ENCODE measurements at regions not wholly inside any gene's neighbourhood (a gene's known extent, or its start where the extent isn't known, plus 50 kb on each side); places are given as distances from the start of the nearest gene placed in this dataset.

- Mint-ChIP-seq H3K27me3 (no peaks in the 10 kb centered on the region), H3K36me3 (ENCODE audit: low read depth) (no peaks in the 10 kb centered on the region), H3K9me3 (no peaks in the 10 kb centered on the region), H3K27ac (no peak overlapping the region), H3K4me3 (no peak overlapping the region), H3K4me1 (ENCODE audit: low read depth) (no peaks in the 10 kb centered on the region)
- TF ChIP-seq, protein P1, sequence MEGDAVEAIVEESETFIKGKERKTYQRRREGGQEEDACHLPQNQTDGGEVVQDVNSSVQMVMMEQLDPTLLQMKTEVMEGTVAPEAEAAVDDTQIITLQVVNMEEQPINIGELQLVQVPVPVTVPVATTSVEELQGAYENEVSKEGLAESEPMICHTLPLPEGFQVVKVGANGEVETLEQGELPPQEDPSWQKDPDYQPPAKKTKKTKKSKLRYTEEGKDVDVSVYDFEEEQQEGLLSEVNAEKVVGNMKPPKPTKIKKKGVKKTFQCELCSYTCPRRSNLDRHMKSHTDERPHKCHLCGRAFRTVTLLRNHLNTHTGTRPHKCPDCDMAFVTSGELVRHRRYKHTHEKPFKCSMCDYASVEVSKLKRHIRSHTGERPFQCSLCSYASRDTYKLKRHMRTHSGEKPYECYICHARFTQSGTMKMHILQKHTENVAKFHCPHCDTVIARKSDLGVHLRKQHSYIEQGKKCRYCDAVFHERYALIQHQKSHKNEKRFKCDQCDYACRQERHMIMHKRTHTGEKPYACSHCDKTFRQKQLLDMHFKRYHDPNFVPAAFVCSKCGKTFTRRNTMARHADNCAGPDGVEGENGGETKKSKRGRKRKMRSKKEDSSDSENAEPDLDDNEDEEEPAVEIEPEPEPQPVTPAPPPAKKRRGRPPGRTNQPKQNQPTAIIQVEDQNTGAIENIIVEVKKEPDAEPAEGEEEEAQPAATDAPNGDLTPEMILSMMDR (IDR thresholded peaks at IDR 0.05), result no peak
- no peaks in the 10 kb centered on the region for H3K27me3 ChIP-seq (ENCODE audit: control insufficient read depth in 1 of 2, insufficient read depth in 2 of 2, low read length in 2 of 2)
- ChIA-PET POLR2A (interaction anchor here (1.0 kb wide), 1 partner anchor 18 kb away, joined by 3 read pairs; no protein-coding TSS in a partner anchor), CTCF (interaction anchor here (0.7 to 1.2 kb wide), 2 partner anchors 54 to 345 kb away, joined by 3 read pairs; no protein-coding TSS in a partner anchor)
- no peaks in the 10 kb centered on the region for H3K36me3 ChIP-seq (ENCODE audit: insufficient read depth, low read length)
- intact Hi-C loops (cut with DNase I, micrococcal nuclease), result loop anchor here in 1 of 2 experiments (2.0 to 10.0 kb wide), 3 partner anchors 173 to 345 kb away; partner anchors contain the start of gene SLC4A7
- no peak overlapping the region for H3K4me3 ChIP-seq (ENCODE audit: low read length)
- DNase-seq (no peak), ATAC-seq (ENCODE audit: poor library complexity) (no peak)
- H3K4me1 ChIP-seq (ENCODE audit: insufficient read depth, low read length), result peaks cover 3% of the 10 kb centered on the region
- H3K27ac ChIP-seq (ENCODE audit: low read depth in 1 of 2, low read length in 2 of 2), result no peak overlapping the region
- H3K9me3 ChIP-seq (ENCODE audit: control insufficient read depth in 1 of 2, insufficient read depth in 1 of 2, low read length in 2 of 2), result no peaks in the 10 kb centered on the region
Observed at GRCh38 chr3:27657871-27658270, 64.3 kb downstream of the EOMES start.

DNA sequence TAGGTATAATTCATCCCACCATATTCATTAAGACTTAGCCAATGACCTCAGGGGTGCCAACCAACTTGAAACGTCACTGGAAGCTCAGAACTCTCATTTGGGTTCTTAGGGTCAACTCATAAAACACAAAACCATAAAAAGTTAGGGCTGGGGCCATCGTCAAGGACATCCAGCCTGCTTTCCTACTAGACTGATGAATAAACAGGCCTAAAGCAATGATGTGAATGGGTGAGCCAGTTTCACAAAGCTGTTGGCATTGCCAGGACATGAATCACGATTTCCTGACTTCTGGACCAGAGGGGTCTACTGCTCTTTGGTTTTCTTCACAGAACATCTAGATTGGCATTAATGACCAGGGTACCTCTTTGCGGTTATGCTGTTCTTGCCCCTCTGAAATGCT lies 64.7 kb downstream of the EOMES start:
- Mint-ChIP-seq H3K4me3 (no peak overlapping the region), H3K27me3 (no peaks in the 10 kb centered on the region), H3K27ac (no peak overlapping the region), H3K9me3 (no peaks in the 10 kb centered on the region), H3K4me1 (ENCODE audit: low read depth) (no peaks in the 10 kb centered on the region), H3K36me3 (ENCODE audit: low read depth) (no peaks in the 10 kb centered on the region)
- H3K4me1 ChIP-seq (ENCODE audit: insufficient read depth, low read length), result peaks cover 3% of the 10 kb centered on the region
- ATAC-seq (ENCODE audit: poor library complexity), result no peak
- H3K36me3 ChIP-seq (ENCODE audit: insufficient read depth, low read length), result no peaks in the 10 kb centered on the region
- H3K27ac ChIP-seq (ENCODE audit: low read depth in 1 of 2, low read length in 2 of 2), result no peak overlapping the region
- POLR2A ChIA-PET, result interaction anchor here (1.0 kb wide), 1 partner anchor 18 kb away, joined by 3 read pairs; no protein-coding TSS in a partner anchor
- TF ChIP-seq, protein P1 (IDR thresholded peaks at IDR 0.05), result no peak
- H3K4me3 ChIP-seq (ENCODE audit: low read length), result no peak overlapping the region
- no peak for DNase-seq
- CTCF ChIA-PET, result interaction anchor here (1.2 kb wide), 1 partner anchor 345 kb away, joined by 3 read pairs; no protein-coding TSS in a partner anchor
- H3K27me3 ChIP-seq (ENCODE audit: control insufficient read depth in 1 of 2, insufficient read depth in 2 of 2, low read length in 2 of 2), result no peaks in the 10 kb centered on the region
- H3K9me3 ChIP-seq (ENCODE audit: control insufficient read depth in 1 of 2, insufficient read depth in 1 of 2, low read length in 2 of 2), result no peaks in the 10 kb centered on the region
- intact Hi-C loops (cut with DNase I, micrococcal nuclease), result loop anchor here in 1 of 2 experiments (5.0 to 10.0 kb wide), 2 partner anchors 173 to 300 kb away; partner anchors contain the start of gene SLC4A7

GRCh38 chr3:27656790-27657189 lies 65.3 kb downstream of the EOMES start:
- H3K36me3 Mint-ChIP-seq (ENCODE audit: low read depth), result no peaks in the 10 kb centered on the region
- H3K4me1 ChIP-seq (ENCODE audit: insufficient read depth, low read length), result peaks cover 3% of the 10 kb centered on the region
- H3K27me3 Mint-ChIP-seq, result no peaks in the 10 kb centered on the region
- no peaks in the 10 kb centered on the region for H3K36me3 ChIP-seq (ENCODE audit: insufficient read depth, low read length)
- H3K27me3 ChIP-seq (ENCODE audit: control insufficient read depth in 1 of 2, insufficient read depth in 2 of 2, low read length in 2 of 2), result no peaks in the 10 kb centered on the region
- no peak overlapping the region for H3K27ac Mint-ChIP-seq
- no peaks in the 10 kb centered on the region for H3K4me1 Mint-ChIP-seq (ENCODE audit: low read depth)
- H3K4me3 ChIP-seq (ENCODE audit: low read length), result no peak overlapping the region
- TF ChIP-seq, protein P1 (IDR thresholded peaks at IDR 0.05), result no peak
- no peaks in the 10 kb centered on the region for H3K9me3 ChIP-seq (ENCODE audit: control insufficient read depth in 1 of 2, insufficient read depth in 1 of 2, low read length in 2 of 2)
- no peak overlapping the region for H3K4me3 Mint-ChIP-seq
- no peaks in the 10 kb centered on the region for H3K9me3 Mint-ChIP-seq
- ChIA-PET POLR2A (no interaction called here), CTCF (interaction anchor here (0.6 kb wide), 1 partner anchor 531 kb away, joined by 3 read pairs; no protein-coding TSS in a partner anchor)
- intact Hi-C loops (cut with DNase I, micrococcal nuclease), result loop anchor here in 1 of 2 experiments (5.0 to 10.0 kb wide), 2 partner anchors 172 to 299 kb away; partner anchors contain the start of gene SLC4A7
- DNase-seq, result no peak
- no peak for ATAC-seq (ENCODE audit: poor library complexity)
- no peak overlapping the region for H3K27ac ChIP-seq (ENCODE audit: low read depth in 1 of 2, low read length in 2 of 2)
